ENCODE measurements at regions not wholly inside any gene's neighbourhood (a gene's known extent, or its start where the extent isn't known, plus 50 kb on each side); places are given as distances from the start of the nearest gene placed in this dataset.

DNA sequence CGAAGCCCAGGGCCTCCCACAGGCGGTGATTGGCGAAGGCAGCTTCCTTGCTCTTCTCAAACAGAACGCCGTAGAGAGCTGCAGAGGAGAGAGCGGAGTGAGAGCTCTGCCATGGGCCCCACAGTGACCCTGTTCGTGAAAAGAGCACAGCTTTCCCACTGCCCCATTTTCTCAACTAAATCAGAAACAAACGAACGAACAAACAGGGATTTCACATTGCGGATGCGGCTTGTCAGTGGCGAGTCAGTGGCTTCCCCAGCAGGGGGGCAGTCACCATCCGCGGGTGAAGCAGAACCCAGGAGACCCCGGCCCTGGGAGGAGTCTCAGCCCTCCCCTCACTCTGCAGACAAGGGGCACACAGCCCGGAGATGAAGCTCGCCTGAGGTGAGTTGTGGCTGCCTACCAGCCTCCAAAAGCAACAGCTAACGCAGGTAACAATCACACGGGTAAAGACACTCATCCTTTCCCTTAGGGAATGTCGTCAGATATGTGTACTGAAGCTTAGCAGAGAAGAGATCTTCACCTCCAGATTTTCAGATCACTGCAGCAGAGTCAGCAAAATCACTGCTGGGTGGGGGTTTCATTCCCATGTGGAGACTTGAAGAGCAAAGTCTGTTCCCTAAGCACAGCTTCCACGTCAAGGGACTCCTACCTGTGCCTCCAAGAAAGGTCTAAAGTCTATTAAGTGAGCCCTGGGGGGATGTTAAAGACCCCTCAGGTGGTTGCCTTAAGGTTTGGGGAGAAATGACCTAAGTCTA is 51.2 kb upstream of the GPR31 start:
- no peak overlapping the region for H3K27ac ChIP-seq
- 41 to 42% methylated on average over 16 to 21 of the region's 21 CpGs for WGBS, 2 experiments (ENCODE audit: low coverage in 1 of 2, low lambda C conversion rate in 2 of 2, missing lambda C conversion rate in 2 of 2)
- no peak for DNase-seq
- H3K4me2 ChIP-seq (ENCODE audit: unreplicated experiment) = no peak overlapping the region
- no peaks in the 10 kb centered on the region for H3F3A ChIP-seq (ENCODE audit: insufficient read depth)
- no peak overlapping the region for H2AFZ ChIP-seq
- H3K9me2 ChIP-seq (ENCODE audit: insufficient read depth) = no peaks in the 10 kb centered on the region
- no peaks in the 10 kb centered on the region for H3K9me3 ChIP-seq (ENCODE audit: low read depth)
- no peaks in the 10 kb centered on the region for H3K36me3 ChIP-seq (ENCODE audit: low read depth)
- no peak overlapping the region for H3K4me3 ChIP-seq
- in situ Hi-C loops (cut with MboI) = loop anchor here (25.0 kb wide), 1 partner anchor 678 kb away; no protein-coding TSS in a partner anchor
- H4K20me1 ChIP-seq (ENCODE audit: insufficient read depth) = no peaks in the 10 kb centered on the region
- no peak overlapping the region for H3K9ac ChIP-seq
- no peaks in the 10 kb centered on the region for H3K4me1 ChIP-seq (ENCODE audit: insufficient read depth)
- H3K27me3 ChIP-seq (replicated peaks; ENCODE audit: insufficient read depth) = no peaks in the 10 kb centered on the region
- no peaks in the 10 kb centered on the region for H3K79me2 ChIP-seq (ENCODE audit: insufficient read depth)
- TF ChIP-seq EZH2 (IDR thresholded peaks at IDR 0.05; ENCODE audit: insufficient read depth, poor library complexity, severe bottlenecking) (no peak), EZH2phosphoT487 (IDR thresholded peaks at IDR 0.05; ENCODE audit: insufficient read depth, low read depth) (no peak)

GRCh38 chr6:167209577-167209975 is 51.8 kb upstream of the GPR31 start:
- Histone ChIP-seq H2AFZ (no peak overlapping the region), H3K9ac (no peak overlapping the region), H3K4me1 (ENCODE audit: insufficient read depth) (no peaks in the 10 kb centered on the region), H3K9me3 (ENCODE audit: low read depth) (no peaks in the 10 kb centered on the region), H4K20me1 (ENCODE audit: insufficient read depth) (no peaks in the 10 kb centered on the region), H3K9me2 (ENCODE audit: insufficient read depth) (no peaks in the 10 kb centered on the region), H3K36me3 (ENCODE audit: low read depth) (no peaks in the 10 kb centered on the region), H3K4me3 (no peak overlapping the region), H3K27ac (no peak overlapping the region), H3K4me2 (ENCODE audit: unreplicated experiment) (no peak overlapping the region), H3K79me2 (ENCODE audit: insufficient read depth) (no peaks in the 10 kb centered on the region), H3F3A (ENCODE audit: insufficient read depth) (no peaks in the 10 kb centered on the region), H3K27me3 (replicated peaks; ENCODE audit: insufficient read depth) (no peaks in the 10 kb centered on the region)
- TF ChIP-seq EZH2 (IDR thresholded peaks at IDR 0.05; ENCODE audit: insufficient read depth, poor library complexity, severe bottlenecking) = no peak
- no peak for TF ChIP-seq EZH2phosphoT487 (IDR thresholded peaks at IDR 0.05; ENCODE audit: insufficient read depth, low read depth)
- in situ Hi-C loops (cut with MboI) = loop anchor here (25.0 kb wide), 1 partner anchor 678 kb away; no protein-coding TSS in a partner anchor
- no peak for DNase-seq
- WGBS, 2 experiments (ENCODE audit: low coverage in 1 of 2, low lambda C conversion rate in 2 of 2, missing lambda C conversion rate in 2 of 2) = 23 to 44% methylated on average over 8 to 9 of the region's 9 CpGs

DNA sequence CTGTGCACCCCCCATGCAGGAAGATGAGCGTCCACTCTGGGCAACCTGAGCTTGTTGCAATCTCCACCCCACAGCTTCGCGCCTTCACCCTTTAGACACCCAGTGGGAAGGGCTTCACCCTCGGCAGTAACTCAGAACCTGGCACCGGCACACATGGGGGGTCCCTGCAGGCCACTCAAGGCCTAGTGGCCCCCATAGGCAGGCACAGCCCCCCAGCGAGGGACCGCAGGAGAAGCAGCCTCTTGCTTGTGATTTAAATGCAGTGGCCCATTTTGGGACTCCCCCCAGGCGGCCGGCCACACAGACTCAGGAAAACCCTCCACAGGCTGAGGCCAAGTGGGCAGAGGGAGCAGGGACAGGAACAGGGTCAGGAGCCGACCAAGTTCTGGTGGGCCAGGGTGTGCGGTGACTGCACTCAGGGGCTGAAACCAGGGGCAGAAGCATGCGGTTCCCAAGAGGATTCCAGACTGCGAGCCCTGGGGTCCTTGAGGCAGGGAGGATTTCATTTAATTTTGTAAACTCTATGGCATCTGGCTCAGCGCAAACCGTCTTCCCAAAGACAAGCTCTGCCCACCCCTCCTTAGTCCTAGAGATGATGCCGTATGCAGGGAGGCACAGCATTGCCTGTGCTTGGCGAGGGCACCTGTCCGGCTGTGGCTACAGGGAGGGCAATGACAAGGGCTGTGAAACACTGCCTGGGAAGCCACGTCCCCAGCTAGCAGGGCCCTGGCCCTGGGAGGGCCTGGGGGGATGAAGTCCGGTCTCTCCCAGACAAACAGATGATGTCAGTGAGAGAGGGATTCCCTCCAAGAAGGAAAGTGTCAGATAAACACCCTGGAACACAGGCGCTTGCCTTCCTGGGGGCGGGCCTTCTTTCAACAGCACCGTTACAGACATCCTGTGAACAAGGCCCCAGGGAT is 52.9 kb upstream of the GPR31 start:
- DNase-seq = no peak
- in situ Hi-C loops (cut with MboI) = loop anchor here (25.0 kb wide), 1 partner anchor 677 kb away; no protein-coding TSS in a partner anchor
- WGBS, 2 experiments (ENCODE audit: low coverage in 1 of 2, low lambda C conversion rate in 2 of 2, missing lambda C conversion rate in 2 of 2) = 57 to 58% methylated on average over 23 of the region's 23 CpGs

GRCh38 chr6:167211295-167211648 is 53.5 kb upstream of the GPR31 start:
- Histone ChIP-seq H4K20me1 (ENCODE audit: insufficient read depth) (no peaks in the 10 kb centered on the region), H3K79me2 (ENCODE audit: insufficient read depth) (no peaks in the 10 kb centered on the region), H3K9me3 (ENCODE audit: low read depth) (no peaks in the 10 kb centered on the region), H3F3A (ENCODE audit: insufficient read depth) (no peaks in the 10 kb centered on the region), H3K27ac (no peak overlapping the region), H3K9ac (no peak overlapping the region), H2AFZ (no peak overlapping the region), H3K4me2 (ENCODE audit: unreplicated experiment) (no peak overlapping the region), H3K9me2 (ENCODE audit: insufficient read depth) (no peaks in the 10 kb centered on the region), H3K27me3 (replicated peaks; ENCODE audit: insufficient read depth) (no peaks in the 10 kb centered on the region), H3K36me3 (ENCODE audit: low read depth) (no peaks in the 10 kb centered on the region), H3K4me3 (no peak overlapping the region), H3K4me1 (ENCODE audit: insufficient read depth) (no peaks in the 10 kb centered on the region)
- in situ Hi-C loops (cut with MboI) = loop anchor here (25.0 kb wide), 1 partner anchor 676 kb away; no protein-coding TSS in a partner anchor
- DNase-seq = no peak
- 17% methylated on average over 1 of the region's 1 CpG for WGBS, 2 experiments (ENCODE audit: low coverage in 1 of 2, low lambda C conversion rate in 2 of 2, missing lambda C conversion rate in 2 of 2)
- no peak for TF ChIP-seq EZH2 (IDR thresholded peaks at IDR 0.05; ENCODE audit: insufficient read depth, poor library complexity, severe bottlenecking)
- TF ChIP-seq EZH2phosphoT487 (IDR thresholded peaks at IDR 0.05; ENCODE audit: insufficient read depth, low read depth) = no peak

More for the DNA sequence above, 52.9 kb upstream of the GPR31 start:
- H3F3A ChIP-seq (ENCODE audit: insufficient read depth) = no peaks in the 10 kb centered on the region
- H3K79me2 ChIP-seq (ENCODE audit: insufficient read depth) = no peaks in the 10 kb centered on the region
- no peak overlapping the region for H3K4me3 ChIP-seq
- no peak overlapping the region for H3K9ac ChIP-seq
- H3K9me2 ChIP-seq (ENCODE audit: insufficient read depth) = no peaks in the 10 kb centered on the region
- no peaks in the 10 kb centered on the region for H3K9me3 ChIP-seq (ENCODE audit: low read depth)
- no peaks in the 10 kb centered on the region for H3K36me3 ChIP-seq (ENCODE audit: low read depth)
- H3K4me1 ChIP-seq (ENCODE audit: insufficient read depth) = no peaks in the 10 kb centered on the region
- no peak overlapping the region for H2AFZ ChIP-seq
- H3K4me2 ChIP-seq (ENCODE audit: unreplicated experiment) = no peak overlapping the region
- no peaks in the 10 kb centered on the region for H3K27me3 ChIP-seq (replicated peaks; ENCODE audit: insufficient read depth)
- H4K20me1 ChIP-seq (ENCODE audit: insufficient read depth) = no peaks in the 10 kb centered on the region
- no peak for TF ChIP-seq EZH2 (IDR thresholded peaks at IDR 0.05; ENCODE audit: insufficient read depth, poor library complexity, severe bottlenecking)
- no peak for TF ChIP-seq EZH2phosphoT487 (IDR thresholded peaks at IDR 0.05; ENCODE audit: insufficient read depth, low read depth)
- no peak overlapping the region for H3K27ac ChIP-seq

All from GM23248 (cell line).